Gastrocnemius medialis (tissue), 4 donors: ENCODE measurements at regions not wholly inside any gene's neighbourhood (a gene's known extent, or its start where the extent isn't known, plus 50 kb on each side); places are given as distances from the start of the nearest gene placed in this dataset.

ENCODE experiments used
- CTCF ChIP-seq, 5 experiments: fragments of 450-650 bp in 3 of 5; fragments of 200-600 bp in 2 of 5; sonication (generic) in 2 of 5; IDR thresholded peaks in 4 of 5; conservative IDR thresholded peaks in 1 of 5; 1 replicate in 4 of 5; 2 replicates in 1 of 5; pipeline ENCODE4 v1.5.1; 2016 to 2019; ENCODE audit warnings: antibody characterized with exemption in 5 of 5, mild to moderate bottlenecking in 3 of 5, moderate library complexity in 3 of 5
- POLR2A ChIP-seq, 2 donors: fragments of 450-650 bp; IDR thresholded peaks; one replicate each; pipeline ENCODE4 v1.6.1; 2017; ENCODE audit warnings: antibody characterized with exemption in 2 of 2, mild to moderate bottlenecking in 2 of 2, moderate library complexity in 2 of 2

- no peak for TF ChIP-seq CTCF (IDR thresholded peaks at IDR 0.05 in 4 of 5, conservative IDR thresholded peaks at IDR 0.05 in 1 of 5)
- no peak for TF ChIP-seq POLR2A (IDR thresholded peaks at IDR 0.05)
Measured at GRCh38 chr13:18961383-18962117, 220.1 kb downstream of the TUBA3C start.
